Naive thymus-derived CD4-positive, alpha-beta T cell (primary cell): ENCODE measurements at regions not wholly inside any gene's neighbourhood (a gene's known extent, or its start where the extent isn't known, plus 50 kb on each side); places are given as distances from the start of the nearest gene placed in this dataset.
"Not testable (repeated sequence)": the region's sequence is repeated elsewhere in the genome, so short reads cannot be mapped to it uniquely, and the experiment has no call there.

Experiments used
- ATAC-seq: fragments of 150-1000 bp; cut with Tn5 transposase; 2 replicates; pipeline ENCODE4 v1.10.0; 2021; ENCODE audit warnings: mild to moderate bottlenecking, moderate library complexity
- CTCF ChIA-PET: fragments of 350-600 bp; sonication (Branson Sonifier 250); formaldehyde crosslinking; loops from one replicate; lab custom pipeline; 2021; ENCODE audit warnings: antibody characterized with exemption; lab: Charles Lee
- POLR2A ChIA-PET: fragments of 350-600 bp; sonication (Branson Sonifier 250); formaldehyde crosslinking; loops from one replicate; lab custom pipeline; 2021; ENCODE audit warnings: antibody characterized with exemption, inconsistent platforms; lab: Charles Lee
- DNase-seq, 9 donors: peaks; one replicate each; pipeline versions ENCODE4 v3.0.0 to v3.0.0-alpha.2; 2020 to 2022; ENCODE audit warnings: mixed read lengths in 1 of 9
- H3K27ac ChIP-seq: one replicate; pipeline ENCODE4 v1.7.0; 2013; ENCODE audit warnings: mild to moderate bottlenecking, low read depth, low read length, moderate library complexity
- H3K27me3 ChIP-seq, 2 donors: one replicate each; pipeline ENCODE4 v1.7.0; 2013; ENCODE audit warnings: low read length in 2 of 2, mild to moderate bottlenecking in 2 of 2, moderate library complexity in 2 of 2; ENCODE audit not compliant: control insufficient read depth in 2 of 2, insufficient read depth in 2 of 2
- H3K36me3 ChIP-seq, 3 experiments: 1 replicate in 2 of 3; 2 replicates in 1 of 3; pipeline ENCODE4 v1.7.0; 2013; ENCODE audit warnings: low read length in 3 of 3, mild to moderate bottlenecking in 3 of 3, moderate library complexity in 1 of 3; ENCODE audit not compliant: insufficient read depth in 3 of 3, control insufficient read depth in 2 of 3
- H3K4me1 ChIP-seq, 2 donors: one replicate each; pipeline ENCODE4 v1.7.0; 2013; ENCODE audit warnings: low read length in 2 of 2, mild to moderate bottlenecking in 2 of 2, moderate library complexity in 1 of 2; ENCODE audit not compliant: control insufficient read depth in 2 of 2, insufficient read depth in 2 of 2
- H3K4me3 ChIP-seq: 2 replicates; pipeline ENCODE4 v1.7.0; 2013; ENCODE audit warnings: mild to moderate bottlenecking, low read length
- H3K9me3 ChIP-seq, 3 experiments: 1 replicate in 2 of 3; 2 replicates in 1 of 3; pipeline ENCODE4 v1.7.0; 2013; ENCODE audit warnings: low read length in 3 of 3; ENCODE audit not compliant: control insufficient read depth in 2 of 3
- H3K27ac Mint-ChIP-seq, 9 donors: one replicate each; pipeline ENCODE4 v1.8.0; 2020 to 2022; ENCODE audit warnings: mixed read lengths in 9 of 9, mild to moderate bottlenecking in 8 of 9, moderate library complexity in 5 of 9, inconsistent platforms in 2 of 9
- H3K27me3 Mint-ChIP-seq, 5 donors: one replicate each; pipeline ENCODE4 v1.8.0; 2021 to 2022; ENCODE audit warnings: mixed read lengths in 5 of 5, mild to moderate bottlenecking in 1 of 5
- H3K36me3 Mint-ChIP-seq, 5 donors: one replicate each; pipeline ENCODE4 v1.8.0; 2020 to 2022; ENCODE audit warnings: mixed read lengths in 5 of 5, mild to moderate bottlenecking in 3 of 5, inconsistent platforms in 1 of 5
- H3K4me1 Mint-ChIP-seq, 7 donors: one replicate each; pipeline ENCODE4 v1.8.0; 2020 to 2022; ENCODE audit warnings: mixed read lengths in 7 of 7, mild to moderate bottlenecking in 3 of 7, inconsistent platforms in 1 of 7
- H3K4me3 Mint-ChIP-seq, 10 donors: one replicate each; pipeline ENCODE4 v1.8.0; 2020 to 2022; ENCODE audit warnings: mild to moderate bottlenecking in 10 of 10, mixed read lengths in 10 of 10, moderate library complexity in 6 of 10, inconsistent platforms in 2 of 10
- H3K9me3 Mint-ChIP-seq, 11 donors: one replicate each; pipeline ENCODE4 v1.8.0; 2020 to 2022; ENCODE audit warnings: mixed read lengths in 11 of 11, mild to moderate bottlenecking in 4 of 11, inconsistent platforms in 1 of 11, moderate library complexity in 1 of 11
- intact Hi-C, 2 donors: fragments of 100-400 bp; cut with micrococcal nuclease; formaldehyde crosslinking; loops; one replicate each; pipeline ENCODE4 v1.15.1; 2023

DNA sequence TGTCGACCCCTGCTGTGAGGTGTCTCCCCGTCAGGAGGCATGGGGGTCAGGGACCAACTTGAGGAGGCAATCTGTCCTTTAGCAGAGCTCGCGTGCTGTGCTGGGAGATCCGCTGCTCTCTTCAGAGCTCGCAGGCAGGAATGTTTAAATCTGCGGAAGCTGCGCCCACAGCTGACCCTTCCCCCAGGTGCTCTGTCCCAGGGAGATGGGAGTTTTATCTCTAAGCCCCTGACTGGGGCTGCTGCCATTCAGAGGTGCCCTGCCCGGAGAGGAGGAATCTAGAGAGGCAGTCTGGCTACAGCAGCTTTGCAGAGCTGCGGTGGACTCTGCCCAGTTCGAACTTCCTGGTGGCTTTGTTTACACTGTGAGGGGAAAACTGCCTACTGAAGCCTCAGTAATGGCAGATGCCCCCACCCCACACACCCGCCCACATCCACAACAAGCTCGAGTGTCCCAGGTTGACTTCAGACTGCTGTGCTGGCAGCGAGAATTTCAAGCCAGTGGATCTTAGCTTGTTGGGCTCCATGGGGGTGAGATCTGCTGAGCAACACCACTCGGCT, 133.1 kb downstream of the CENPC start:
- CTCF ChIA-PET, POLR2A ChIA-PET, H3K9me3 ChIP-seq, H3K27ac ChIP-seq, H3K36me3 ChIP-seq, H3K4me3 Mint-ChIP-seq, H3K27ac Mint-ChIP-seq, ATAC-seq, H3K27me3 ChIP-seq, H3K4me1 Mint-ChIP-seq, H3K4me1 ChIP-seq, H3K27me3 Mint-ChIP-seq, H3K4me3 ChIP-seq, intact Hi-C loops, DNase-seq: not testable (repeated sequence)
- Mint-ChIP-seq H3K9me3 (peaks cover 4 to 77% (median 30%) of the 10 kb centered on the region in 11 donors), H3K36me3 (peaks cover 0 to 13% (median 6%) of the 10 kb centered on the region in 5 donors)

DNA sequence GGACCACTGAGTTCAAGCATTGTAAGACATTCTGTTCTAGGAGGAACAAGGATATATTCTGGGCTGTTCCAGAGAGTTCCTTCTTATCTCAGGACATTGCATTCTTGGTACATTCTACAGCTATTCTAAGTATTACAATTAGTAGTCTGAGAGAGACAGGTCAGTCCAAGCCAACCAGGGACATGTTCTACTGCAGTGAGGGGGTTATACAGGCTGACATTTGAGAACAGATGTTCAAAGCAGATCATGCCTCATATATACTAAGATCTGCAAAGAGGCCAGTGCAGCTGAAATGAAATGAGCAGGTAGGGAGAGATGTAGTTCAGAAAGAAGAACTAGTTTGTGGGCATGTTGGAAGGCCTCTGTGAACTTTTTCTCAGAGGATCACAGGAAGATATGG, 142.0 kb downstream of the CENPC start:
- Mint-ChIP-seq H3K36me3 (no peaks in the 10 kb centered on the region), H3K4me1 (no peaks in the 10 kb centered on the region), H3K27ac (no peak overlapping the region), H3K9me3 (peaks cover 0 to 29% (median 8%) of the 10 kb centered on the region in 11 donors), H3K4me3 (no peak overlapping the region), H3K27me3 (no peaks in the 10 kb centered on the region)
- intact Hi-C loops = no loop called here
- ChIA-PET CTCF (no interaction called here), POLR2A (no interaction called here)
- no peaks in the 10 kb centered on the region for H3K27me3 ChIP-seq
- no peaks in the 10 kb centered on the region for H3K36me3 ChIP-seq
- no peaks in the 10 kb centered on the region for H3K9me3 ChIP-seq
- no peak overlapping the region for H3K4me3 ChIP-seq
- no peak for ATAC-seq
- DNase-seq = no peak
- H3K27ac ChIP-seq = no peak overlapping the region
- no peaks in the 10 kb centered on the region for H3K4me1 ChIP-seq

DNA sequence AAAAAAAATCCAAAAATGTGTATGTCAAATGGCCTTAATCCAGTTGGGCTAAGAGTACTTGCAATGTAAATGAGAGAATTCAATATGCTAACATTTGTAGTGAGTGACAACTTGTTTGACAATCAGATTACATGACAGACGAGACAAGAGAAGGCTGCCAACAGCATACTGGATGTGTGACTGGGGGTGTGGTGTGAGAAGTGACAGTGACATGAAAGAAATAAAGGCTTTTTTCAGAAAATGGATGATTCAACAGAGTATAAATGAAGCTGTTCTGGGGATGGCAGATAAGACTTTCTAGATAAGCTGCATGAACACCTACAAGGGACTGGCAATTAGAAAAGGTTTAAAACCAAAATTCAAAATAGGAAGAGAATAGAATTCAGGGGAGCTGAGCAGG, 143.4 kb downstream of the CENPC start:
- no peaks in the 10 kb centered on the region for H3K4me1 ChIP-seq
- H3K27me3 ChIP-seq = no peaks in the 10 kb centered on the region
- peaks cover 0 to 15% (median 5%) of the 10 kb centered on the region in 11 donors for H3K9me3 Mint-ChIP-seq
- DNase-seq (no peak), ATAC-seq (no peak)
- no peaks in the 10 kb centered on the region for H3K36me3 ChIP-seq
- no peak overlapping the region for H3K27ac ChIP-seq
- ChIA-PET CTCF (no interaction called here), POLR2A (no interaction called here)
- no peaks in the 10 kb centered on the region for H3K4me1 Mint-ChIP-seq
- intact Hi-C loops = no loop called here
- no peak overlapping the region for H3K4me3 Mint-ChIP-seq
- H3K36me3 Mint-ChIP-seq = no peaks in the 10 kb centered on the region
- H3K4me3 ChIP-seq = no peak overlapping the region
- H3K27ac Mint-ChIP-seq = no peak overlapping the region
- H3K27me3 Mint-ChIP-seq = peaks cover 0 to 2% (median 0%) of the 10 kb centered on the region in 5 donors
- no peaks in the 10 kb centered on the region for H3K9me3 ChIP-seq

DNA sequence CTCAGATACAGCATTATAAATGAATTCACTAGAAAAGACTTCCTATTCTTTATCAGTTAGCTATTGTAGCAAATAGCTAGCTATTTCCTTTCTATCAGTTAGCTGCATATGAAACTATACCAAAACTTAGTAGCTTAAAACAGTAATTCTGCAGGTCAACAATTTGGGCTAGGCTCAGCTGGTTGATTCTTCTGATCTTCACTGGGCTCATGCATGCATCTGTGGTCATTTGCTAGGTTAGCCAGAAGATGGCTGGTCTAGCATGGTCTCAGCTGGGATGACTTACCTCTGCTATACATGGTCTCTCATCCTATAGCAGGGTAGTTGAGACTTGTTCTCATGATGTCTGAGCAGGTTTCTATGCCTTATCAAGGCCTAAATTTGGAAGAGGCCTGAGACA, 147.4 kb downstream of the CENPC start:
- Mint-ChIP-seq H3K4me1 (no peaks in the 10 kb centered on the region), H3K4me3 (no peak overlapping the region), H3K9me3 (no peaks in the 10 kb centered on the region), H3K27ac (no peak overlapping the region), H3K36me3 (no peaks in the 10 kb centered on the region), H3K27me3 (peaks cover 0 to 5% (median 3%) of the 10 kb centered on the region in 5 donors)
- DNase-seq (no peak), ATAC-seq (no peak)
- Histone ChIP-seq H3K4me1 (no peaks in the 10 kb centered on the region), H3K4me3 (no peak overlapping the region), H3K9me3 (no peaks in the 10 kb centered on the region), H3K27me3 (no peaks in the 10 kb centered on the region), H3K36me3 (no peaks in the 10 kb centered on the region), H3K27ac (no peak overlapping the region)
- ChIA-PET CTCF (interaction anchor here (0.6 kb wide), 1 partner anchor 13 kb away, joined by 3 read pairs; no protein-coding TSS in a partner anchor), POLR2A (no interaction called here)
- intact Hi-C loops = no loop called here

DNA sequence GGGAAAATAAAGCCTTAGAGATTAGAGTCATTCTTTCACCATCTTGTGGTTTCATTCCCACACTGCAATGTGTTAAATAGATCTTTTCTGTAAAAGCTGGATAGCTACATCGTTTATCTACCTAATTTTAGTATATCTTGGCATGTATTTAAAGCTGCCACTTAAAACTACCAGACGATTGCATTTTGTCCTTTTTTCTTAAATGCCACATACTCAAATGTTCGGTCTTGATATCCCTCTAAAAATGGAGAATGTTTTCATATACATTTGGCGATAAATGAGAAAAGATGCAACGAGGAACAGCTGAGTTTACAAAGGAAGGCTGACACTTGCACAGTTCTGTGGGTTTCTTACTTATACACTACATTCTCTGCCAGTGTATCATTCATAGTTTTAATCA, 148.3 kb downstream of the CENPC start:
- Mint-ChIP-seq H3K4me3 (no peak overlapping the region), H3K36me3 (no peaks in the 10 kb centered on the region), H3K27ac (no peak overlapping the region), H3K4me1 (no peaks in the 10 kb centered on the region), H3K9me3 (no peaks in the 10 kb centered on the region), H3K27me3 (peaks cover 0 to 11% (median 5%) of the 10 kb centered on the region in 5 donors)
- H3K36me3 ChIP-seq = no peaks in the 10 kb centered on the region
- no peak for ATAC-seq
- H3K9me3 ChIP-seq = no peaks in the 10 kb centered on the region
- ChIA-PET CTCF (interaction anchor here (0.5 to 0.7 kb wide), 2 partner anchors 10 to 833 kb away, joined by 3 read pairs; no protein-coding TSS in a partner anchor), POLR2A (no interaction called here)
- no peak overlapping the region for H3K4me3 ChIP-seq
- intact Hi-C loops = no loop called here
- no peaks in the 10 kb centered on the region for H3K4me1 ChIP-seq
- no peaks in the 10 kb centered on the region for H3K27me3 ChIP-seq
- DNase-seq = no peak
- H3K27ac ChIP-seq = no peak overlapping the region

DNA sequence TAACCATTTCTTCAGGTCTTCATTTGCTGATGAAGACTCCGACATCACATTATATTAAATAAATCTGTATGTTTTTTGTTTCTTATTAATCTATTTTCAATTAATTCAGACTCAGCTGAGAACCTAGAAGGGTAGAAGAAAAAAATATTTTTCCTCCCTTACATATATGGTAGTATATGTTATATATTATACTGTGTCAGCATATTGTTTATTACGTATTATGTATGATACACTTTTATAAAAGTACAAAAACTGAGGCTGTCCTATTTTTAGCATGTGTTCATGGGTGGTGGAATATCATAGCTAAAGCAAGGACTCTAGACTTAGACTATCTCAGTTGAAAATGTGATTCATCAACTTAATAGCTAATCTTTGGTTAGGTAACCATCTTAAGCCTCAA, 149.3 kb downstream of the CENPC start:
- ChIA-PET CTCF (no interaction called here), POLR2A (no interaction called here)
- intact Hi-C loops = no loop called here
- H3K4me3 ChIP-seq = no peak overlapping the region
- H3K36me3 Mint-ChIP-seq = no peaks in the 10 kb centered on the region
- H3K27me3 ChIP-seq = no peaks in the 10 kb centered on the region
- H3K27ac ChIP-seq = no peak overlapping the region
- no peaks in the 10 kb centered on the region for H3K9me3 Mint-ChIP-seq
- no peaks in the 10 kb centered on the region for H3K4me1 ChIP-seq
- H3K27me3 Mint-ChIP-seq = peaks cover 8 to 18% (median 12%) of the 10 kb centered on the region in 5 donors
- H3K4me1 Mint-ChIP-seq = no peaks in the 10 kb centered on the region
- no peaks in the 10 kb centered on the region for H3K9me3 ChIP-seq
- H3K4me3 Mint-ChIP-seq = no peak overlapping the region
- ATAC-seq = no peak
- no peaks in the 10 kb centered on the region for H3K36me3 ChIP-seq
- H3K27ac Mint-ChIP-seq = no peak overlapping the region
- DNase-seq = no peak

DNA sequence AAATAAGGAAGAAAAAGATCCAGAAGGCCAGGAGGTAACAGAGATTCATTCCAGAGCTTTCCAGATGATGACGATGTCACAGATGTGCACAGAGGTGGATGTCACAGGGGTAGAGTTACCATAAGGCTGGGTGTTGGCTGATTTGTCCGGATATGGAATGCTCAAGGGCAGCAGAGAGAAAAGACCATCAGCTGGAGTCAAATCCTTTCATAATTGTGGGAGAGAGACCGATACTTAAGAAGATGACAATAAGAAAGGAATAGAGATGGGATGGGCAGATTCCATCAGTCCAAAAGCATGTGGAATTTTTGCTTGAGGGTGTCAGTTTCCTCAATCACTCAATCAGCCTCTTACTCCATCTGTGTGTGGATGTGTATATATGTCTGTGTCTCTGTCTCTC, 150.4 kb downstream of the CENPC start:
- intact Hi-C loops = loop anchor here in 1 of 2 donors (5.0 kb wide), 1 partner anchor 782 kb away; no protein-coding TSS in a partner anchor
- no peaks in the 10 kb centered on the region for H3K4me1 Mint-ChIP-seq
- ChIA-PET CTCF (no interaction called here), POLR2A (no interaction called here)
- ATAC-seq (no peak), DNase-seq (no peak)
- H3K4me1 ChIP-seq = no peaks in the 10 kb centered on the region
- H3K4me3 ChIP-seq = no peak overlapping the region
- H3K27ac ChIP-seq = no peak overlapping the region
- H3K4me3 Mint-ChIP-seq = no peak overlapping the region
- H3K27me3 Mint-ChIP-seq = peaks cover 8 to 18% (median 12%) of the 10 kb centered on the region in 5 donors
- H3K36me3 ChIP-seq = no peaks in the 10 kb centered on the region
- no peaks in the 10 kb centered on the region for H3K9me3 Mint-ChIP-seq
- H3K36me3 Mint-ChIP-seq = no peaks in the 10 kb centered on the region
- no peak overlapping the region for H3K27ac Mint-ChIP-seq
- H3K27me3 ChIP-seq = no peaks in the 10 kb centered on the region
- H3K9me3 ChIP-seq = no peaks in the 10 kb centered on the region
